ENCODE measurements at regions not wholly inside any gene's neighbourhood (a gene's known extent, or its start where the extent isn't known, plus 50 kb on each side); places are given as distances from the start of the nearest gene placed in this dataset.

GRCh38 chr1:55592122-55592521 is 377.0 kb upstream of the USP24 start:
- no peak for DNase-seq (ENCODE audit: low read depth)

GRCh38 chr1:55589671-55590297 is 374.6 kb upstream of the USP24 start:
- in situ Hi-C loops (cut with HindIII; ENCODE audit: low pct_unique_long_range_greater_than_20kb, low sequenced_read_pairs), result no loop called here

More at GRCh38 chr1:55592122-55592521, 377.0 kb upstream of the USP24 start:
- in situ Hi-C loops (cut with HindIII; ENCODE audit: low pct_unique_long_range_greater_than_20kb, low sequenced_read_pairs), result no loop called here

GRCh38 chr1:55588309-55588708 is 373.1 kb upstream of the USP24 start:
- no peak for DNase-seq (ENCODE audit: low read depth)
- in situ Hi-C loops (cut with HindIII; ENCODE audit: low pct_unique_long_range_greater_than_20kb, low sequenced_read_pairs), result no loop called here

More at GRCh38 chr1:55589671-55590297, 374.6 kb upstream of the USP24 start:
- no peak for DNase-seq (ENCODE audit: low read depth)

- in situ Hi-C loops (cut with HindIII; ENCODE audit: low pct_unique_long_range_greater_than_20kb, low sequenced_read_pairs), result no loop called here
- DNase-seq (ENCODE audit: low read depth), result no peak
Observed at GRCh38 chr1:55586771-55587170, 371.6 kb upstream of the USP24 start.

GRCh38 chr1:55585402-55585792 is 370.2 kb upstream of the USP24 start:
- no peak for DNase-seq (ENCODE audit: low read depth)
- in situ Hi-C loops (cut with HindIII; ENCODE audit: low pct_unique_long_range_greater_than_20kb, low sequenced_read_pairs), result no loop called here

GRCh38 chr1:55584526-55585401 is 369.6 kb upstream of the USP24 start:
- in situ Hi-C loops (cut with HindIII; ENCODE audit: low pct_unique_long_range_greater_than_20kb, low sequenced_read_pairs), result no loop called here
- DNase-seq (ENCODE audit: low read depth), result no peak

- in situ Hi-C loops (cut with HindIII; ENCODE audit: low pct_unique_long_range_greater_than_20kb, low sequenced_read_pairs), result no loop called here
- DNase-seq (ENCODE audit: low read depth), result no peak
Observed at GRCh38 chr1:55582084-55582483, 366.9 kb upstream of the USP24 start.

GRCh38 chr1:55580845-55581332 is 365.7 kb upstream of the USP24 start:
- DNase-seq (ENCODE audit: low read depth), result no peak
- in situ Hi-C loops (cut with HindIII; ENCODE audit: low pct_unique_long_range_greater_than_20kb, low sequenced_read_pairs), result no loop called here

- no peak for DNase-seq (ENCODE audit: low read depth)
- in situ Hi-C loops (cut with HindIII; ENCODE audit: low pct_unique_long_range_greater_than_20kb, low sequenced_read_pairs), result no loop called here
Observed at GRCh38 chr1:55579332-55580001, 364.3 kb upstream of the USP24 start.

- DNase-seq (ENCODE audit: low read depth), result no peak
- in situ Hi-C loops (cut with HindIII; ENCODE audit: low pct_unique_long_range_greater_than_20kb, low sequenced_read_pairs), result no loop called here
Observed at GRCh38 chr1:55578646-55579045, 363.5 kb upstream of the USP24 start.

- in situ Hi-C loops (cut with HindIII; ENCODE audit: low pct_unique_long_range_greater_than_20kb, low sequenced_read_pairs), result no loop called here
- no peak for DNase-seq (ENCODE audit: low read depth)
Observed at GRCh38 chr1:55575571-55576279, 360.6 kb upstream of the USP24 start.

GRCh38 chr1:55574691-55575225 is 359.6 kb upstream of the USP24 start:
- DNase-seq (ENCODE audit: low read depth), result no peak
- in situ Hi-C loops (cut with HindIII; ENCODE audit: low pct_unique_long_range_greater_than_20kb, low sequenced_read_pairs), result no loop called here

- DNase-seq (ENCODE audit: low read depth), result no peak
- in situ Hi-C loops (cut with HindIII; ENCODE audit: low pct_unique_long_range_greater_than_20kb, low sequenced_read_pairs), result no loop called here
Observed at GRCh38 chr1:55572878-55573734, 357.9 kb upstream of the USP24 start.

- in situ Hi-C loops (cut with HindIII; ENCODE audit: low pct_unique_long_range_greater_than_20kb, low sequenced_read_pairs), result no loop called here
- DNase-seq (ENCODE audit: low read depth), result no peak
Observed at GRCh38 chr1:55571767-55572166, 356.6 kb upstream of the USP24 start.

GRCh38 chr1:55569417-55569816 is 354.3 kb upstream of the USP24 start:
- DNase-seq (ENCODE audit: low read depth), result no peak
- in situ Hi-C loops (cut with HindIII; ENCODE audit: low pct_unique_long_range_greater_than_20kb, low sequenced_read_pairs), result no loop called here

- DNase-seq (ENCODE audit: low read depth), result no peak
- in situ Hi-C loops (cut with HindIII; ENCODE audit: low pct_unique_long_range_greater_than_20kb, low sequenced_read_pairs), result no loop called here
Observed at GRCh38 chr1:55568732-55569131, 353.6 kb upstream of the USP24 start.

GRCh38 chr1:55560266-55560665 is 345.1 kb upstream of the USP24 start:
- in situ Hi-C loops (cut with HindIII; ENCODE audit: low pct_unique_long_range_greater_than_20kb, low sequenced_read_pairs), result no loop called here
- no peak for DNase-seq (ENCODE audit: low read depth)
